H1 (cell line): ENCODE measurements at regions not wholly inside any gene's neighbourhood (a gene's known extent, or its start where the extent isn't known, plus 50 kb on each side); places are given as distances from the start of the nearest gene placed in this dataset.
"Not testable (repeated sequence)": the region's sequence is repeated elsewhere in the genome, so short reads cannot be mapped to it uniquely, and the experiment has no call there.

Experiments used
- CTCF ChIA-PET: fragments of 300-600 bp; sonication (Branson Sonifier 250); formaldehyde crosslinking; loops from one replicate; lab custom pipeline; 2021; ENCODE audit not compliant: partially characterized antibody; lab: Charles Lee
- POLR2A ChIA-PET: fragments of 300-600 bp; sonication (Branson Sonifier 250); formaldehyde crosslinking; loops from one replicate; lab custom pipeline; 2021; ENCODE audit warnings: inconsistent platforms; ENCODE audit not compliant: partially characterized antibody; lab: Charles Lee
- DNase-seq, 2 experiments: peaks; one replicate each; pipeline versions ENCODE4 v3.0.0 to v3.0.0-alpha.2; 2010 to 2022; ENCODE audit warnings: low spot score in 2 of 2, low read depth in 1 of 2, mixed read lengths in 1 of 2
- FAIRE-seq: peaks from 2 replicates; lab custom pipeline; 2011; peaks lifted over from hg19 to GRCh38; lab: Jason Lieb, UNC
- H2AFZ ChIP-seq: 2 replicates; pipeline ENCODE4 v1.8.1; 2012; ENCODE audit warnings: low read length, inconsistent platforms
- H2AK5ac ChIP-seq: 2 replicates; pipeline ENCODE4 v1.6.1; 2013; ENCODE audit warnings: low read depth, low read length
- H2BK120ac ChIP-seq: replicated peaks from 2 replicates; pipeline ENCODE3; 2013; ENCODE audit warnings: low read depth, low read length, inconsistent platforms
- H2BK12ac ChIP-seq: 2 replicates; pipeline ENCODE4 v1.6.1; 2013; ENCODE audit warnings: low read depth, low read length
- H2BK15ac ChIP-seq: 2 replicates; pipeline ENCODE4 v1.6.1; 2013; ENCODE audit warnings: low read length
- H2BK20ac ChIP-seq: 2 replicates; pipeline ENCODE4 v1.6.1; 2013; ENCODE audit warnings: low read length
- H2BK5ac ChIP-seq: 2 replicates; pipeline ENCODE4 v1.6.1; 2013; ENCODE audit warnings: low read depth, low read length
- H3K14ac ChIP-seq: 2 replicates; pipeline ENCODE4 v1.6.1; 2013; ENCODE audit warnings: inconsistent platforms; ENCODE audit not compliant: insufficient read length
- H3K18ac ChIP-seq: 2 replicates; pipeline ENCODE4 v1.6.1; 2013; ENCODE audit warnings: low read length; ENCODE audit errors: extremely low read depth
- H3K23ac ChIP-seq: 2 replicates; pipeline ENCODE4 v1.6.1; 2013; ENCODE audit warnings: inconsistent platforms; ENCODE audit not compliant: insufficient read length
- H3K23me2 ChIP-seq: 2 replicates; pipeline ENCODE4 v1.6.1; 2013; ENCODE audit warnings: low read depth, low read length
- H3K27ac ChIP-seq: 2 replicates; pipeline ENCODE4 v1.6.1; 2011; ENCODE audit warnings: low read depth, low read length, inconsistent platforms
- H3K27me3 ChIP-seq, 4 experiments: replicated peaks in 1 of 4; 1 replicate in 1 of 4; 2 replicates in 3 of 4; pipeline versions ENCODE4 v1.6.1 to v1.8.1; 2011 to 2013; ENCODE audit warnings: low read length in 3 of 4, mild to moderate bottlenecking in 3 of 4, inconsistent platforms in 2 of 4, mixed read lengths in 2 of 4, moderate library complexity in 1 of 4; ENCODE audit not compliant: control insufficient read depth in 3 of 4, insufficient read depth in 3 of 4; ENCODE audit errors: extremely low read depth in 1 of 4
- H3K36me3 ChIP-seq, 4 experiments: 2 replicates each; pipeline versions ENCODE4 v1.6.1 to v1.8.1; 2011 to 2013; ENCODE audit warnings: mild to moderate bottlenecking in 4 of 4, low read length in 3 of 4, moderate library complexity in 2 of 4, control low read depth in 1 of 4, inconsistent platforms in 1 of 4; ENCODE audit not compliant: insufficient read depth in 4 of 4, control insufficient read depth in 2 of 4
- H3K4ac ChIP-seq: replicated peaks from 2 replicates; pipeline ENCODE3; 2013; ENCODE audit warnings: low read length, low read depth, mixed read lengths, inconsistent platforms; ENCODE audit not compliant: insufficient read length
- H3K4me1 ChIP-seq, 4 experiments: replicated peaks in 1 of 4; 1 replicate in 1 of 4; 2 replicates in 3 of 4; pipeline versions ENCODE4 v1.6.1 to v1.8.1; 2011 to 2013; ENCODE audit warnings: low read length in 3 of 4, inconsistent platforms in 2 of 4, mixed read lengths in 1 of 4; ENCODE audit not compliant: insufficient read depth in 4 of 4, control insufficient read depth in 3 of 4
- H3K4me2 ChIP-seq, 2 experiments: 2 replicates each; pipeline versions ENCODE4 v1.6.1 to v1.8.1; 2011 to 2013; ENCODE audit warnings: low read depth in 2 of 2, low read length in 2 of 2, control low read depth in 1 of 2, inconsistent platforms in 1 of 2, mild to moderate bottlenecking in 1 of 2; ENCODE audit not compliant: insufficient read depth in 1 of 2
- H3K4me3 ChIP-seq, 4 experiments: fragments of 200-600, 300-600 bp in 1 of 4; sonication (generic), shearing (Covaris generic), sonication (Bioruptor Twin) in 1 of 4; 2 replicates each; pipeline versions ENCODE4 v1.5.1 to v1.8.1; 2011 to 2016; ENCODE audit warnings: low read length in 4 of 4, low read depth in 3 of 4, control low read depth in 2 of 4, inconsistent platforms in 2 of 4, mild to moderate bottlenecking in 2 of 4, mixed read lengths in 1 of 4, moderate library complexity in 1 of 4; ENCODE audit not compliant: insufficient read depth in 2 of 4; ENCODE audit errors: extremely low read depth in 1 of 4
- H3K56ac ChIP-seq: replicated peaks from 2 replicates; pipeline ENCODE3; 2013; ENCODE audit warnings: low read depth, mild to moderate bottlenecking, mixed read lengths, low read length, inconsistent platforms; ENCODE audit not compliant: insufficient read length
- H3K79me1 ChIP-seq: 2 replicates; pipeline ENCODE4 v1.6.1; 2013; ENCODE audit warnings: low read depth, low read length, control low read depth
- H3K79me2 ChIP-seq, 2 experiments: 2 replicates each; pipeline versions ENCODE4 v1.6.1 to v1.8.1; 2012 to 2013; ENCODE audit warnings: low read length in 2 of 2, mild to moderate bottlenecking in 2 of 2, inconsistent platforms in 1 of 2; ENCODE audit not compliant: insufficient read depth in 2 of 2, control insufficient read depth in 1 of 2
- H3K9ac ChIP-seq, 4 experiments: replicated peaks in 1 of 4; 1 replicate in 1 of 4; 2 replicates in 3 of 4; pipeline versions ENCODE4 v1.6.1 to v1.8.1; 2011 to 2013; ENCODE audit warnings: low read depth in 3 of 4, low read length in 3 of 4, control low read depth in 2 of 4, mild to moderate bottlenecking in 2 of 4, moderate library complexity in 2 of 4, inconsistent platforms in 1 of 4; ENCODE audit errors: extremely low read depth in 1 of 4
- H3K9me3 ChIP-seq, 2 experiments: 2 replicates each; pipeline versions ENCODE4 v1.6.1 to v1.8.1; 2012 to 2013; ENCODE audit warnings: mild to moderate bottlenecking in 2 of 2, moderate library complexity in 2 of 2, control low read depth in 1 of 2, inconsistent platforms in 1 of 2, low read depth in 1 of 2, low read length in 1 of 2, mixed read lengths in 1 of 2; ENCODE audit not compliant: insufficient read depth in 2 of 2
- H4K20me1 ChIP-seq, 2 experiments: replicated peaks in 1 of 2; 2 replicates each; pipeline versions ENCODE3 to v1.8.1; 2011 to 2013; ENCODE audit warnings: inconsistent platforms in 2 of 2, low read length in 2 of 2, mild to moderate bottlenecking in 1 of 2; ENCODE audit not compliant: insufficient read depth in 2 of 2, control insufficient read depth in 1 of 2
- H4K5ac ChIP-seq: 2 replicates; pipeline ENCODE4 v1.6.1; 2013; ENCODE audit warnings: low read length, low read depth, mixed read lengths, inconsistent platforms; ENCODE audit not compliant: insufficient read length
- H4K8ac ChIP-seq: 2 replicates; pipeline ENCODE4 v1.8.0; 2013; ENCODE audit warnings: mild to moderate bottlenecking, moderate library complexity, low read length, inconsistent platforms; ENCODE audit not compliant: insufficient read depth; ENCODE audit errors: extremely low read depth
- H4K91ac ChIP-seq: replicated peaks from 2 replicates; pipeline ENCODE3; 2013; ENCODE audit warnings: low read length, mixed read lengths, inconsistent platforms; ENCODE audit not compliant: insufficient read length
- WGBS, 2 experiments: shearing (Covaris generic) in 1 of 2; methylation state at CpG; one replicate each; pipeline versions ENCODE4 v1.1.6 to v1.1.7; 2013 to 2015; ENCODE audit warnings: low lambda C conversion rate in 2 of 2, mixed read lengths in 2 of 2, inconsistent platforms in 1 of 2, low coverage in 1 of 2, missing lambda C conversion rate in 1 of 2; ENCODE audit not compliant: insufficient replicate concordance in 2 of 2, insufficient coverage in 1 of 2, insufficient read length in 1 of 2; ENCODE audit errors: extremely low coverage in 1 of 2, missing lambda C conversion rate in 1 of 2; 5-methylcytosine and 5-hydroxymethylcytosine counted together

- H2BK12ac ChIP-seq, H3K79me2 ChIP-seq, H2AFZ ChIP-seq, H3K4me1 ChIP-seq, H3K27ac ChIP-seq, DNase-seq, H3K27me3 ChIP-seq, H3K9me3 ChIP-seq, H3K18ac ChIP-seq, H3K9ac ChIP-seq, H2BK20ac ChIP-seq, POLR2A ChIA-PET, H3K4ac ChIP-seq, CTCF ChIA-PET, H3K23me2 ChIP-seq, H3K14ac ChIP-seq, H4K5ac ChIP-seq, H4K91ac ChIP-seq, H3K4me2 ChIP-seq, H2AK5ac ChIP-seq, H3K36me3 ChIP-seq, H2BK120ac ChIP-seq, H3K23ac ChIP-seq, FAIRE-seq, H2BK5ac ChIP-seq, H3K4me3 ChIP-seq, H4K20me1 ChIP-seq, H3K56ac ChIP-seq, H2BK15ac ChIP-seq, H3K79me1 ChIP-seq, H4K8ac ChIP-seq: not testable (repeated sequence)
- WGBS, 2 experiments: 92% methylated on average over 4 of the region's 4 CpGs; no CpG with 5 or more reads in 1 of the 2 experiments
These were observed 142.0 kb downstream of the SYT15 start for GRCh38 chr10:46720811-46721518.
